Hepatocyte (in vitro differentiated cells): ENCODE measurements at regions not wholly inside any gene's neighbourhood (a gene's known extent, or its start where the extent isn't known, plus 50 kb on each side); places are given as distances from the start of the nearest gene placed in this dataset.

ENCODE experiments used
- CTCF ChIP-seq: fragments of 200-600 bp; sonication (generic); IDR thresholded peaks from 2 replicates; pipeline ENCODE4 v1.5.1; 2016; ENCODE audit warnings: antibody characterized with exemption, mild to moderate bottlenecking; ENCODE audit not compliant: poor library complexity
- EZH2 ChIP-seq: fragments of 200-600 bp; sonication (generic); IDR thresholded peaks from 2 replicates; pipeline ENCODE4 v1.6.1; 2016; ENCODE audit warnings: antibody characterized with exemption, mild to moderate bottlenecking, borderline replicate concordance
- EZH2phosphoT487 ChIP-seq: fragments of 200-600 bp; sonication (generic); IDR thresholded peaks from one replicate; pipeline ENCODE4 v1.6.1; 2018; ENCODE audit warnings: antibody characterized with exemption, mild to moderate bottlenecking, low read depth, moderate library complexity; ENCODE audit not compliant: unreplicated experiment, severe bottlenecking

GRCh38 chr7:32140210-32140939, 70.2 kb upstream of the PDE1C start:
- TF ChIP-seq CTCF, result no peak
- no peak for TF ChIP-seq EZH2
- TF ChIP-seq EZH2phosphoT487, result no peak
